ENCODE measurements at regions not wholly inside any gene's neighbourhood (a gene's known extent, or its start where the extent isn't known, plus 50 kb on each side); places are given as distances from the start of the nearest gene placed in this dataset.

DNA sequence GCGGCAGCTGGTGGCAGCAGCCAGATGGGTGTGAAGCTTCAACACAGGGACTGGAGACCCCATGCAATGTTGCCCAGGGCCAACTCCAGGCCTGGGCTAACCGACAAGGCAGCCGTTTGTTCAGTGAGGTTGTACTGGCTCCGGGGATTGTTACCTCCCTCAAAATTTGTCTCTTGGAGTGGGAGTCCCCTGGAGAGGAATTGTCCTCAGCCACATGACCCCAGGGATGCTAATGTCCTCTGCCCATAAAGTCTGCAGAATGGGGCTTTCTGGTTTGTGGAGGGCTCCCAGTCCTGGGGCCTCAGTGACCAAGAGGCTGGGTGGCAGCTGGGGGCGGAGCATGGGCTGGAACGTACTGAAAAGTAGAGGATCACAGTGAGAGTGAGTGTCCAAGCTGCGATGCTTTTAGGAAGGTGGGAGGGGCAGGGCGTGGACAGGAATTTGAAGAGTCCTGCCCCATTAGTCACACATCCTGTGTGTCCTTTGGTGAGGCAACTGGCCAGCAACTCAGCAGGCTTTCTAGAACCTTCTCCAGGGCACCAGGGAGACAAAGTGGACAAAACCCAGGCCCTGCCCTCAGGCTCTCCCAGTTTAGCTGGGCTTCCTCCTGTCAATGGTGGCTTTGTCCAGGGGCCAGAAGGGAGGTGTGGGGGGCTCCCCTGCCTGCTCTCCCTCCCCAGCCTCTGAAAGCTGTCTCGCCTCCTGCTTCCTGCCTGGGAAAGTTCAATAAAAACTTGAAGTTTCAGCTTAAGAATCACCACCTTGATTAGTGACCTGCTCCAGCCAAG lies 114.0 kb downstream of the NSG2 start:
- DNase-seq (ENCODE audit: low spot score), result no peak
- peaks cover 2% of the 10 kb centered on the region for H3K27me3 Mint-ChIP-seq (ENCODE audit: low read depth)
- H3K36me3 Mint-ChIP-seq (ENCODE audit: low read depth), result no peaks in the 10 kb centered on the region
- no peaks in the 10 kb centered on the region for H3K4me1 Mint-ChIP-seq (ENCODE audit: low read depth)
- no peak overlapping the region for H3K27ac Mint-ChIP-seq
- peaks cover 4% of the 10 kb centered on the region for H3K9me3 Mint-ChIP-seq
- intact Hi-C loops (cut with micrococcal nuclease), result no loop called here
- no peak overlapping the region for H3K4me3 Mint-ChIP-seq (ENCODE audit: low read depth)

GRCh38 chr5:174165406-174165805 lies 119.9 kb downstream of the NSG2 start:
- intact Hi-C loops (cut with micrococcal nuclease), result no loop called here
- H3K36me3 Mint-ChIP-seq (ENCODE audit: low read depth), result no peaks in the 10 kb centered on the region

GRCh38 chr5:174166231-174167079 lies 120.9 kb downstream of the NSG2 start:
- no peaks in the 10 kb centered on the region for H3K4me1 Mint-ChIP-seq (ENCODE audit: low read depth)
- H3K27me3 Mint-ChIP-seq (ENCODE audit: low read depth), result no peaks in the 10 kb centered on the region
- H3K36me3 Mint-ChIP-seq (ENCODE audit: low read depth), result no peaks in the 10 kb centered on the region
- H3K9me3 Mint-ChIP-seq, result no peaks in the 10 kb centered on the region
- intact Hi-C loops (cut with micrococcal nuclease), result no loop called here
- no peak overlapping the region for H3K4me3 Mint-ChIP-seq (ENCODE audit: low read depth)
- no peak overlapping the region for H3K27ac Mint-ChIP-seq
- DNase-seq (ENCODE audit: low spot score), result no peak

More at GRCh38 chr5:174165406-174165805, 119.9 kb downstream of the NSG2 start:
- no peak for DNase-seq (ENCODE audit: low spot score)
- Mint-ChIP-seq H3K4me3 (ENCODE audit: low read depth) (no peak overlapping the region), H3K27ac (no peak overlapping the region), H3K27me3 (ENCODE audit: low read depth) (no peaks in the 10 kb centered on the region), H3K4me1 (ENCODE audit: low read depth) (no peaks in the 10 kb centered on the region), H3K9me3 (no peaks in the 10 kb centered on the region)

GRCh38 chr5:174167080-174167910 lies 121.8 kb downstream of the NSG2 start:
- intact Hi-C loops (cut with micrococcal nuclease), result no loop called here
- Mint-ChIP-seq H3K27ac (no peak overlapping the region), H3K4me1 (ENCODE audit: low read depth) (no peaks in the 10 kb centered on the region), H3K9me3 (no peaks in the 10 kb centered on the region), H3K27me3 (ENCODE audit: low read depth) (no peaks in the 10 kb centered on the region), H3K36me3 (ENCODE audit: low read depth) (no peaks in the 10 kb centered on the region), H3K4me3 (ENCODE audit: low read depth) (no peak overlapping the region)
- no peak for DNase-seq (ENCODE audit: low spot score)

GRCh38 chr5:174172152-174172551 lies 126.6 kb downstream of the NSG2 start:
- DNase-seq (ENCODE audit: low spot score), result no peak
- Mint-ChIP-seq H3K4me1 (ENCODE audit: low read depth) (no peaks in the 10 kb centered on the region), H3K27ac (no peak overlapping the region), H3K27me3 (ENCODE audit: low read depth) (no peaks in the 10 kb centered on the region), H3K9me3 (no peaks in the 10 kb centered on the region), H3K4me3 (ENCODE audit: low read depth) (no peak overlapping the region), H3K36me3 (ENCODE audit: low read depth) (no peaks in the 10 kb centered on the region)
- intact Hi-C loops (cut with micrococcal nuclease), result no loop called here

GRCh38 chr5:174172566-174172965 lies 127.1 kb downstream of the NSG2 start:
- no peaks in the 10 kb centered on the region for H3K4me1 Mint-ChIP-seq (ENCODE audit: low read depth)
- intact Hi-C loops (cut with micrococcal nuclease), result no loop called here
- no peaks in the 10 kb centered on the region for H3K9me3 Mint-ChIP-seq
- H3K27ac Mint-ChIP-seq, result no peak overlapping the region
- no peaks in the 10 kb centered on the region for H3K27me3 Mint-ChIP-seq (ENCODE audit: low read depth)
- H3K4me3 Mint-ChIP-seq (ENCODE audit: low read depth), result no peak overlapping the region
- DNase-seq (ENCODE audit: low spot score), result no peak
- no peaks in the 10 kb centered on the region for H3K36me3 Mint-ChIP-seq (ENCODE audit: low read depth)

- H3K9me3 Mint-ChIP-seq, result no peaks in the 10 kb centered on the region
- H3K27ac Mint-ChIP-seq, result no peak overlapping the region
- intact Hi-C loops (cut with micrococcal nuclease), result no loop called here
- H3K27me3 Mint-ChIP-seq (ENCODE audit: low read depth), result no peaks in the 10 kb centered on the region
- no peak for DNase-seq (ENCODE audit: low spot score)
- H3K36me3 Mint-ChIP-seq (ENCODE audit: low read depth), result no peaks in the 10 kb centered on the region
- H3K4me1 Mint-ChIP-seq (ENCODE audit: low read depth), result no peaks in the 10 kb centered on the region
- H3K4me3 Mint-ChIP-seq (ENCODE audit: low read depth), result no peak overlapping the region
Measured at GRCh38 chr5:174173766-174174165, 128.3 kb downstream of the NSG2 start.

GRCh38 chr5:174175716-174176268 lies 130.3 kb downstream of the NSG2 start:
- Mint-ChIP-seq H3K4me1 (ENCODE audit: low read depth) (no peaks in the 10 kb centered on the region), H3K27me3 (ENCODE audit: low read depth) (no peaks in the 10 kb centered on the region), H3K4me3 (ENCODE audit: low read depth) (no peak overlapping the region), H3K36me3 (ENCODE audit: low read depth) (no peaks in the 10 kb centered on the region), H3K27ac (no peak overlapping the region), H3K9me3 (no peaks in the 10 kb centered on the region)
- intact Hi-C loops (cut with micrococcal nuclease), result no loop called here
- no peak for DNase-seq (ENCODE audit: low spot score)

- Mint-ChIP-seq H3K27me3 (ENCODE audit: low read depth) (no peaks in the 10 kb centered on the region), H3K36me3 (ENCODE audit: low read depth) (no peaks in the 10 kb centered on the region), H3K4me1 (ENCODE audit: low read depth) (no peaks in the 10 kb centered on the region), H3K27ac (no peak overlapping the region), H3K4me3 (ENCODE audit: low read depth) (no peak overlapping the region), H3K9me3 (no peaks in the 10 kb centered on the region)
- no peak for DNase-seq (ENCODE audit: low spot score)
- intact Hi-C loops (cut with micrococcal nuclease), result no loop called here
Measured at GRCh38 chr5:174176511-174176910, 131.0 kb downstream of the NSG2 start.

- H3K4me3 Mint-ChIP-seq (ENCODE audit: low read depth), result no peak overlapping the region
- no peaks in the 10 kb centered on the region for H3K4me1 Mint-ChIP-seq (ENCODE audit: low read depth)
- H3K27me3 Mint-ChIP-seq (ENCODE audit: low read depth), result no peaks in the 10 kb centered on the region
- H3K9me3 Mint-ChIP-seq, result no peaks in the 10 kb centered on the region
- intact Hi-C loops (cut with micrococcal nuclease), result no loop called here
- no peaks in the 10 kb centered on the region for H3K36me3 Mint-ChIP-seq (ENCODE audit: low read depth)
- H3K27ac Mint-ChIP-seq, result no peak overlapping the region
- DNase-seq (ENCODE audit: low spot score), result no peak
Measured at GRCh38 chr5:174177531-174177930, 132.0 kb downstream of the NSG2 start.

DNA sequence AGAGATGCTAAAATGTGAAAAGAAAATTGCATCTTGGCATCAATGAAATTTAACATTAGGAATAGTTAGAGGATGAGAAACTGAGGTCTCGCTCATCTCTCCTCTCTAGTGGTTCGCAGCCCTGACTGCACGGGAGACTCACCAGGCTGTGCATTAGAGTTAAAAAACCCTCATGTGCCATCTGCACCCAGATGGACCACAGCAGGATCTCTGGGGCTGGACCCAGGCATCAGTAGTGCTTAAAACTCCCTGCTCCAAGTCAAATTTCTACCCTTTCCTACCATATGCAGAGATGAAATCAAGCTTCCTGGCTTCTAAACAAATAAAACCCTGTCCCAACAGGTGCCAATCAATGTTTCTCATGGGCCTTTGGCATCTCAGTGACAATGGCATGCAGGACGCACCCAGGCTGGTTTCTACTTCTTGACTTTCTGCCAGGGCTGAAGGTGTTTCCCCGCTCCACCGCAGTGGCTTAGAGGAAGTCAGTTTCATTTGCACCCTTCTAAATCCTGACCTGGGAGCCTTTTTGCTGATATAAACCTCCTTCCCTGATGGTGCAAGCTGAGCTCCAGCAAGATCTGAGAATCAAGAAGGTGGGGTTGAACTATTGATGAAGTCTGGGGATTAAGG lies 132.6 kb downstream of the NSG2 start:
- no peaks in the 10 kb centered on the region for H3K9me3 Mint-ChIP-seq
- no peak for DNase-seq (ENCODE audit: low spot score)

GRCh38 chr5:174180639-174181038 lies 135.1 kb downstream of the NSG2 start:
- Mint-ChIP-seq H3K9me3 (no peaks in the 10 kb centered on the region), H3K4me3 (ENCODE audit: low read depth) (no peak overlapping the region)
- intact Hi-C loops (cut with micrococcal nuclease), result no loop called here

More for the DNA sequence above, 132.6 kb downstream of the NSG2 start:
- H3K4me1 Mint-ChIP-seq (ENCODE audit: low read depth), result no peaks in the 10 kb centered on the region
- no peak overlapping the region for H3K4me3 Mint-ChIP-seq (ENCODE audit: low read depth)
- no peaks in the 10 kb centered on the region for H3K36me3 Mint-ChIP-seq (ENCODE audit: low read depth)
- H3K27ac Mint-ChIP-seq, result no peak overlapping the region
- no peaks in the 10 kb centered on the region for H3K27me3 Mint-ChIP-seq (ENCODE audit: low read depth)
- intact Hi-C loops (cut with micrococcal nuclease), result no loop called here

More at GRCh38 chr5:174180639-174181038, 135.1 kb downstream of the NSG2 start:
- no peak overlapping the region for H3K27ac Mint-ChIP-seq
- no peaks in the 10 kb centered on the region for H3K36me3 Mint-ChIP-seq (ENCODE audit: low read depth)
- DNase-seq (ENCODE audit: low spot score), result no peak
- no peaks in the 10 kb centered on the region for H3K4me1 Mint-ChIP-seq (ENCODE audit: low read depth)
- H3K27me3 Mint-ChIP-seq (ENCODE audit: low read depth), result no peaks in the 10 kb centered on the region
